HCT116 (cell line): ENCODE measurements at regions not wholly inside any gene's neighbourhood (a gene's known extent, or its start where the extent isn't known, plus 50 kb on each side); places are given as distances from the start of the nearest gene placed in this dataset.

Experiments used
- ATAC-seq: fragments of 200-7000 bp; cut with Tn5 transposase; 2 replicates; pipeline ENCODE4 v1.9.1; 2020; ENCODE audit warnings: mild to moderate bottlenecking, moderate library complexity
- BruUV-seq: library from RNA; stranded (reverse); fragments of 400-500 nt; replicated peaks from 2 replicates; lab custom pipeline; 2021; lab: Mats Ljungman, UMichigan
- CTCF ChIA-PET: fragments of 300-600 bp; sonication (Branson Sonifier 250); formaldehyde crosslinking; loops from one replicate; lab custom pipeline; 2021; ENCODE audit warnings: antibody characterized with exemption; lab: Charles Lee
- POLR2A ChIA-PET: fragments of 300-600, 350-600 bp; sonication (Branson Sonifier 250); formaldehyde crosslinking; loops from one replicate; lab custom pipeline; 2021; ENCODE audit warnings: antibody characterized with exemption; lab: Charles Lee
- RAD21 ChIA-PET, 2 experiments: fragments of 300-600 bp; sonication (Branson Sonifier 250); formaldehyde crosslinking; loops; one replicate each; lab custom pipeline; 2023; ENCODE audit warnings: low total read pairs in 2 of 2; ENCODE audit not compliant: uncharacterized antibody in 2 of 2, unreplicated experiment in 2 of 2, low non-redundant PET in 1 of 2; lab: Charles Lee
- DNase-seq: peaks from one replicate; pipeline ENCODE4 v3.0.0-alpha.2; 2010; ENCODE audit warnings: low read depth, low spot score
- H2AFZ ChIP-seq: fragments of 200-600 bp; shearing (Covaris generic), sonication (generic); 2 replicates; pipeline ENCODE4 v1.6.1; 2017; ENCODE audit warnings: low read depth, mixed run types, mixed read lengths, antibody characterized with exemption, low read length; ENCODE audit not compliant: poor library complexity, severe bottlenecking
- H3K27ac ChIP-seq: 2 replicates; pipeline ENCODE4 v1.5.1; 2012; ENCODE audit warnings: low read depth, low read length
- H3K27me3 ChIP-seq: fragments of 200-600 bp; sonication (generic); 2 replicates; pipeline ENCODE4 v1.6.1; 2016; ENCODE audit warnings: mixed run types, low read length, mixed read lengths; ENCODE audit not compliant: insufficient read depth
- H3K36me3 ChIP-seq, 2 experiments: fragments of 200-500 bp in 1 of 2; fragments of 200-600 bp in 1 of 2; sonication (Bioruptor generic) in 1 of 2; sonication (generic) in 1 of 2; 2 replicates each; pipeline versions ENCODE4 v1.5.1 to v1.6.1; 2014 to 2016; ENCODE audit warnings: low read length in 2 of 2, inconsistent platforms in 1 of 2, mixed read lengths in 1 of 2, mixed run types in 1 of 2; ENCODE audit not compliant: insufficient read depth in 2 of 2, control insufficient read depth in 1 of 2
- H3K4me1 ChIP-seq, 2 experiments: fragments of 200-600 bp in 1 of 2; sonication (generic) in 1 of 2; 2 replicates each; pipeline versions ENCODE4 v1.5.1 to v1.6.1; 2012 to 2017; ENCODE audit warnings: low read length in 2 of 2, inconsistent platforms in 1 of 2, mild to moderate bottlenecking in 1 of 2, mixed read lengths in 1 of 2, mixed run types in 1 of 2, moderate library complexity in 1 of 2; ENCODE audit not compliant: insufficient read depth in 2 of 2, control insufficient read depth in 1 of 2
- H3K4me2 ChIP-seq: fragments of 200-600 bp; sonication (generic); 2 replicates; pipeline ENCODE4 v1.6.1; 2017; ENCODE audit warnings: mixed run types, low read length, mixed read lengths
- H3K4me3 ChIP-seq, 2 experiments: fragments of 200-600 bp in 1 of 2; sonication (generic) in 1 of 2; replicated peaks in 1 of 2; 2 replicates each; pipeline ENCODE4 v1.5.1; 2011 to 2016; ENCODE audit warnings: low read length in 2 of 2, control low read depth in 1 of 2, low read depth in 1 of 2, mild to moderate bottlenecking in 1 of 2, mixed read lengths in 1 of 2, mixed run types in 1 of 2
- H3K79me2 ChIP-seq: fragments of 200-600 bp; sonication (generic); 2 replicates; pipeline ENCODE4 v1.6.1; 2017; ENCODE audit warnings: mild to moderate bottlenecking, mixed run types, low read length, moderate library complexity, mixed read lengths; ENCODE audit not compliant: insufficient read depth
- H3K9ac ChIP-seq: fragments of 200-600 bp; sonication (generic); 2 replicates; pipeline ENCODE4 v1.6.1; 2016; ENCODE audit warnings: low read length, mixed read lengths
- H3K9me2 ChIP-seq: fragments of 200-600 bp; sonication (generic), shearing (Covaris generic); 2 replicates; pipeline ENCODE4 v1.6.1; 2017; ENCODE audit warnings: mixed run types, mild to moderate bottlenecking, moderate library complexity; ENCODE audit not compliant: insufficient read depth
- H3K9me3 ChIP-seq, 2 experiments: fragments of 200-500 bp in 1 of 2; fragments of 200-600 bp in 1 of 2; sonication (Bioruptor generic) in 1 of 2; sonication (generic) in 1 of 2; 2 replicates each; pipeline ENCODE4 v1.6.1; 2014 to 2017; ENCODE audit warnings: low read length in 2 of 2, mixed read lengths in 2 of 2, inconsistent platforms in 1 of 2, low read depth in 1 of 2, mild to moderate bottlenecking in 1 of 2, mixed run types in 1 of 2, moderate library complexity in 1 of 2; ENCODE audit not compliant: control insufficient read depth in 1 of 2, insufficient read depth in 1 of 2
- H4K20me1 ChIP-seq: fragments of 200-600 bp; sonication (generic), shearing (Covaris generic); 2 replicates; pipeline ENCODE4 v1.6.1; 2017; ENCODE audit warnings: mixed run types, mild to moderate bottlenecking, moderate library complexity; ENCODE audit not compliant: insufficient read depth
- CBX3 ChIP-seq: IDR thresholded peaks from 2 replicates; pipeline ENCODE4 v1.6.1; 2012; ENCODE audit warnings: low read depth
- CEBPB ChIP-seq: IDR thresholded peaks from 2 replicates; pipeline ENCODE4 v1.6.1; 2012; ENCODE audit warnings: low read depth
- EGR1 ChIP-seq: IDR thresholded peaks from 2 replicates; pipeline ENCODE4 v1.6.1; 2012; ENCODE audit warnings: low read depth
- ELF1 ChIP-seq: IDR thresholded peaks from 2 replicates; pipeline ENCODE4 v1.6.1; 2012; ENCODE audit warnings: low read depth, borderline replicate concordance
- EZH2 ChIP-seq: fragments of 200-600 bp; sonication (generic); IDR thresholded peaks from 2 replicates; pipeline ENCODE4 v1.6.1; 2017; ENCODE audit warnings: antibody characterized with exemption, mixed run types
- EZH2phosphoT487 ChIP-seq: fragments of 200-600 bp; IDR thresholded peaks from 2 replicates; pipeline ENCODE4 v1.6.1; 2018; ENCODE audit warnings: antibody characterized with exemption, borderline replicate concordance
- JUND ChIP-seq: IDR thresholded peaks from 2 replicates; pipeline ENCODE4 v1.6.1; 2012
- POLR2A ChIP-seq: IDR thresholded peaks from 2 replicates; pipeline ENCODE4 v1.7.0; 2011; ENCODE audit warnings: borderline replicate concordance; ENCODE audit not compliant: insufficient read depth, insufficient read length; ENCODE audit errors: extremely low read depth
- POLR2AphosphoS5 ChIP-seq: IDR thresholded peaks from 2 replicates; pipeline ENCODE4 v1.6.1; 2011; ENCODE audit warnings: mild to moderate bottlenecking, low read depth, low read length, moderate library complexity
- RAD21 ChIP-seq: IDR thresholded peaks from 2 replicates; pipeline ENCODE4 v1.6.1; 2012; ENCODE audit warnings: low read depth, mild to moderate bottlenecking
- SIN3A ChIP-seq: IDR thresholded peaks from 2 replicates; pipeline ENCODE4 v1.6.1; 2012; ENCODE audit warnings: low read depth
- SP1 ChIP-seq: IDR thresholded peaks from 2 replicates; pipeline ENCODE4 v1.6.1; 2012; ENCODE audit warnings: low read depth
- SRF ChIP-seq: IDR thresholded peaks from 2 replicates; pipeline ENCODE4 v1.6.1; 2012; ENCODE audit warnings: low read depth
- YY1 ChIP-seq: IDR thresholded peaks from 2 replicates; pipeline ENCODE4 v1.6.1; 2011; ENCODE audit warnings: low read length, low read depth, moderate library complexity, mild to moderate bottlenecking; ENCODE audit not compliant: insufficient replicate concordance; ENCODE audit errors: extremely low read depth
- intact Hi-C: fragments of 100-400 bp; cut with micrococcal nuclease; formaldehyde crosslinking; loops from 2 replicates; pipeline ENCODE4 v1.10.0; 2022
- TF ChIP-seq, protein P1 (sequence below): IDR thresholded peaks from 2 replicates; pipeline ENCODE4 v1.6.1; 2011; ENCODE audit warnings: mild to moderate bottlenecking, low read length, moderate library complexity; ENCODE audit not compliant: insufficient replicate concordance; ENCODE audit errors: extremely low read depth
- TF ChIP-seq, protein P2 (sequence below): IDR thresholded peaks from 2 replicates; pipeline ENCODE4 v1.6.1; 2012
- TF ChIP-seq, protein P3 (sequence below): IDR thresholded peaks from 2 replicates; pipeline ENCODE4 v1.6.1; 2012; ENCODE audit warnings: low read depth
- TF ChIP-seq, protein P4 (sequence below): IDR thresholded peaks from 2 replicates; pipeline ENCODE4 v1.6.1; 2012

DNA sequence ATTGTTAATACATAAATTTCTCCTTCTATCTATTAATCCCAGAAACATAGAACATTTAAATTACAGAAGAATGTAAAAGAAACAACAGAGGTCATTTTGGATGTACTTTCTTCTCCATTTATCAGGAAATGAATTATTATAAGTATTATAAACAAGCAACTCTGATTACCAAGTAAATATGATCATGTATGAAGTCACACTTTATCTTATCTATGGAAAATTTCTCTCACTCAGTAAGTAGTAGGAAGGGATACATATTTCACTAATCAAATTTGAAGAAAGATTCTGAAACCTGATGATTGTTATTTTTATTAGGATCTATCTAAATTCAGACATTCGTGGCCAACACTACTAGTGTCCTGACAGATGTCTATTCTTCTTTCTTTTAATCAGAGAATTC is 770.7 kb downstream of the LTN1 start:
- Histone ChIP-seq H3K9me2 (no peaks in the 10 kb centered on the region), H3K79me2 (no peaks in the 10 kb centered on the region), H3K4me3 (no peak overlapping the region), H3K27me3 (no peaks in the 10 kb centered on the region), H3K4me2 (no peak overlapping the region), H3K9ac (no peak overlapping the region), H3K27ac (no peak overlapping the region), H3K4me1 (no peaks in the 10 kb centered on the region), H2AFZ (no peak overlapping the region), H4K20me1 (no peaks in the 10 kb centered on the region), H3K36me3 (no peaks in the 10 kb centered on the region), H3K9me3 (peaks cover 6 to 29% of the 10 kb centered on the region in 2 experiments; a peak in 3 of 4 replicates)
- ChIA-PET CTCF (no interaction called here), RAD21 (no interaction called here), POLR2A (no interaction called here)
- TF ChIP-seq EZH2, result no peak
- intact Hi-C loops, result no loop called here
- ATAC-seq (no peak), DNase-seq (no peak)
- BruUV-seq, result no TSS peak

DNA sequence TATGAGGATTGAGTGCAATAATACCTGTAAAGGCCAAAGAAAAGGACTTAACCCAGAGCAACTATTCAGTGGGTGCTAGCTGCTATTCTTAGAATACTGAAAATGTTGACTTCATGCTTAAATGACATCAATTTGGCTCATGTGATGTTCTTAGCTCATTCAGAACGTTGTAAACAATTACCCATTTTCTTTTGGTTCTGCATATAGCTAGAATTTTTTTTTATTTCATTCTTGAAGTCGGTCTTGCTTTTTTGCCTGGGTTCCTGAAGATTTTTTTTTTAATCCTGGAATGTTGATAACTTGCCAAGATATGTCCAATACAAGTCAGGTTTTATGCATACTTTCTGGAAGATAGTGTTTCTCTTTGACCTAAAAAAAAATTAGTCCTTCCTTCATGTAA is 772.0 kb downstream of the LTN1 start:
- RAD21 ChIA-PET, result no interaction called here
- H3K9me3 ChIP-seq, result peaks cover 5 to 31% of the 10 kb centered on the region in 2 experiments; a peak in 3 of 4 replicates
- no peak overlapping the region for H3K9ac ChIP-seq
- no peaks in the 10 kb centered on the region for H3K79me2 ChIP-seq
- TF ChIP-seq, protein P1, sequence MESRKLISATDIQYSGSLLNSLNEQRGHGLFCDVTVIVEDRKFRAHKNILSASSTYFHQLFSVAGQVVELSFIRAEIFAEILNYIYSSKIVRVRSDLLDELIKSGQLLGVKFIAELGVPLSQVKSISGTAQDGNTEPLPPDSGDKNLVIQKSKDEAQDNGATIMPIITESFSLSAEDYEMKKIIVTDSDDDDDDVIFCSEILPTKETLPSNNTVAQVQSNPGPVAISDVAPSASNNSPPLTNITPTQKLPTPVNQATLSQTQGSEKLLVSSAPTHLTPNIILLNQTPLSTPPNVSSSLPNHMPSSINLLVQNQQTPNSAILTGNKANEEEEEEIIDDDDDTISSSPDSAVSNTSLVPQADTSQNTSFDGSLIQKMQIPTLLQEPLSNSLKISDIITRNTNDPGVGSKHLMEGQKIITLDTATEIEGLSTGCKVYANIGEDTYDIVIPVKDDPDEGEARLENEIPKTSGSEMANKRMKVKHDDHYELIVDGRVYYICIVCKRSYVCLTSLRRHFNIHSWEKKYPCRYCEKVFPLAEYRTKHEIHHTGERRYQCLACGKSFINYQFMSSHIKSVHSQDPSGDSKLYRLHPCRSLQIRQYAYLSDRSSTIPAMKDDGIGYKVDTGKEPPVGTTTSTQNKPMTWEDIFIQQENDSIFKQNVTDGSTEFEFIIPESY, result no peak
- no peak for TF ChIP-seq JUND
- TF ChIP-seq, protein P2, sequence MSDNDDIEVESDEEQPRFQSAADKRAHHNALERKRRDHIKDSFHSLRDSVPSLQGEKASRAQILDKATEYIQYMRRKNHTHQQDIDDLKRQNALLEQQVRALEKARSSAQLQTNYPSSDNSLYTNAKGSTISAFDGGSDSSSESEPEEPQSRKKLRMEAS, result no peak
- TF ChIP-seq RAD21, result no peak
- TF ChIP-seq POLR2A, result no peak
- TF ChIP-seq CBX3, result no peak
- TF ChIP-seq, protein P3, sequence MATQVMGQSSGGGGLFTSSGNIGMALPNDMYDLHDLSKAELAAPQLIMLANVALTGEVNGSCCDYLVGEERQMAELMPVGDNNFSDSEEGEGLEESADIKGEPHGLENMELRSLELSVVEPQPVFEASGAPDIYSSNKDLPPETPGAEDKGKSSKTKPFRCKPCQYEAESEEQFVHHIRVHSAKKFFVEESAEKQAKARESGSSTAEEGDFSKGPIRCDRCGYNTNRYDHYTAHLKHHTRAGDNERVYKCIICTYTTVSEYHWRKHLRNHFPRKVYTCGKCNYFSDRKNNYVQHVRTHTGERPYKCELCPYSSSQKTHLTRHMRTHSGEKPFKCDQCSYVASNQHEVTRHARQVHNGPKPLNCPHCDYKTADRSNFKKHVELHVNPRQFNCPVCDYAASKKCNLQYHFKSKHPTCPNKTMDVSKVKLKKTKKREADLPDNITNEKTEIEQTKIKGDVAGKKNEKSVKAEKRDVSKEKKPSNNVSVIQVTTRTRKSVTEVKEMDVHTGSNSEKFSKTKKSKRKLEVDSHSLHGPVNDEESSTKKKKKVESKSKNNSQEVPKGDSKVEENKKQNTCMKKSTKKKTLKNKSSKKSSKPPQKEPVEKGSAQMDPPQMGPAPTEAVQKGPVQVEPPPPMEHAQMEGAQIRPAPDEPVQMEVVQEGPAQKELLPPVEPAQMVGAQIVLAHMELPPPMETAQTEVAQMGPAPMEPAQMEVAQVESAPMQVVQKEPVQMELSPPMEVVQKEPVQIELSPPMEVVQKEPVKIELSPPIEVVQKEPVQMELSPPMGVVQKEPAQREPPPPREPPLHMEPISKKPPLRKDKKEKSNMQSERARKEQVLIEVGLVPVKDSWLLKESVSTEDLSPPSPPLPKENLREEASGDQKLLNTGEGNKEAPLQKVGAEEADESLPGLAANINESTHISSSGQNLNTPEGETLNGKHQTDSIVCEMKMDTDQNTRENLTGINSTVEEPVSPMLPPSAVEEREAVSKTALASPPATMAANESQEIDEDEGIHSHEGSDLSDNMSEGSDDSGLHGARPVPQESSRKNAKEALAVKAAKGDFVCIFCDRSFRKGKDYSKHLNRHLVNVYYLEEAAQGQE, result no peak
- TF ChIP-seq SIN3A, result no peak
- TF ChIP-seq POLR2AphosphoS5, result no peak
- no peak for TF ChIP-seq SRF
- TF ChIP-seq CEBPB, result no peak
- TF ChIP-seq EZH2phosphoT487, result no peak
- no peak for TF ChIP-seq EGR1
- no peak for TF ChIP-seq EZH2
- no peak for TF ChIP-seq ELF1
- TF ChIP-seq, protein P4, sequence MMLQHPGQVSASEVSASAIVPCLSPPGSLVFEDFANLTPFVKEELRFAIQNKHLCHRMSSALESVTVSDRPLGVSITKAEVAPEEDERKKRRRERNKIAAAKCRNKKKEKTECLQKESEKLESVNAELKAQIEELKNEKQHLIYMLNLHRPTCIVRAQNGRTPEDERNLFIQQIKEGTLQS, result no peak
- TF ChIP-seq YY1, result no peak
- TF ChIP-seq SP1, result no peak
- TF ChIP-seq, all 23 proteins: peak for 0
- Histone ChIP-seq H3K9me2 (no peaks in the 10 kb centered on the region), H3K4me2 (no peak overlapping the region), H3K36me3 (no peaks in the 10 kb centered on the region), H4K20me1 (no peaks in the 10 kb centered on the region), H3K27ac (no peak overlapping the region), H3K4me1 (no peaks in the 10 kb centered on the region), H3K4me3 (no peak overlapping the region), H2AFZ (no peak overlapping the region), H3K27me3 (no peaks in the 10 kb centered on the region)
- no peak for DNase-seq
- intact Hi-C loops, result no loop called here
- BruUV-seq, result no TSS peak
- ChIA-PET CTCF (no interaction called here), POLR2A (no interaction called here)
- ATAC-seq, result no peak
